Fibroblast of upper back skin (primary cell): ENCODE measurements at regions not wholly inside any gene's neighbourhood (a gene's known extent, or its start where the extent isn't known, plus 50 kb on each side); places are given as distances from the start of the nearest gene placed in this dataset.

ENCODE experiments used
- DNase-seq: peaks from one replicate; pipeline ENCODE4 v3.0.0-alpha.2; 2013

GRCh38 chr15:99921101-99921500, 187.9 kb upstream of the LYSMD4 start:
- peak; percentile 32 for DNase-seq

- no peak for DNase-seq
These were observed 184.8 kb upstream of the LYSMD4 start for GRCh38 chr15:99918072-99918471.

- no peak for DNase-seq
These were observed 184.0 kb upstream of the LYSMD4 start for GRCh38 chr15:99917252-99917651.

GRCh38 chr15:99916668-99917223, 183.5 kb upstream of the LYSMD4 start:
- no peak for DNase-seq

- no peak for DNase-seq
These were observed 181.5 kb upstream of the LYSMD4 start for GRCh38 chr15:99914723-99915122.

- DNase-seq = no peak
These were observed 178.6 kb upstream of the LYSMD4 start for GRCh38 chr15:99911816-99912215.

- DNase-seq = no peak
These were observed 176.5 kb upstream of the LYSMD4 start for GRCh38 chr15:99909592-99910295.

GRCh38 chr15:99907698-99908097, 174.5 kb upstream of the LYSMD4 start:
- no peak for DNase-seq

- no peak for DNase-seq
These were observed 173.6 kb upstream of the LYSMD4 start for GRCh38 chr15:99906793-99907192.

- no peak for DNase-seq
These were observed 173.1 kb upstream of the LYSMD4 start for GRCh38 chr15:99906311-99906710.

- DNase-seq = no peak
These were observed 169.2 kb upstream of the LYSMD4 start for GRCh38 chr15:99902248-99902928.

GRCh38 chr15:99895956-99896311, 162.7 kb upstream of the LYSMD4 start:
- no peak for DNase-seq

- no peak for DNase-seq
These were observed 162.1 kb upstream of the LYSMD4 start for GRCh38 chr15:99895189-99895955.

- DNase-seq = no peak
These were observed 145.6 kb upstream of the LYSMD4 start for GRCh38 chr15:99878835-99879234.

- no peak for DNase-seq
These were observed 140.2 kb upstream of the LYSMD4 start for GRCh38 chr15:99873451-99873850.

GRCh38 chr15:99863550-99864198, 130.4 kb upstream of the LYSMD4 start:
- DNase-seq = no peak

- no peak for DNase-seq
These were observed 124.6 kb upstream of the LYSMD4 start for GRCh38 chr15:99857836-99858235.

GRCh38 chr15:99850517-99850916, 117.3 kb upstream of the LYSMD4 start:
- DNase-seq = peak; percentile 1

- DNase-seq = peak; percentile 11
These were observed 111.8 kb upstream of the LYSMD4 start for GRCh38 chr15:99845009-99845408.

GRCh38 chr15:99844150-99844549, 110.9 kb upstream of the LYSMD4 start:
- DNase-seq = no peak

- DNase-seq = no peak
These were observed 108.8 kb upstream of the LYSMD4 start for GRCh38 chr15:99842071-99842470.

GRCh38 chr15:99826157-99826780, 93.0 kb upstream of the LYSMD4 start:
- DNase-seq = no peak

- no peak for DNase-seq
These were observed 90.1 kb upstream of the LYSMD4 start for GRCh38 chr15:99823346-99823745.
